ENCODE measurements at regions not wholly inside any gene's neighbourhood (a gene's known extent, or its start where the extent isn't known, plus 50 kb on each side); places are given as distances from the start of the nearest gene placed in this dataset.

GRCh38 chr6:168181316-168181715 lies 102.3 kb upstream of the FRMD1 start:
- no peak for ATAC-seq (ENCODE audit: low read depth in 2 of 2)
- H3K27ac ChIP-seq (ENCODE audit: insufficient read depth, low read length, poor library complexity, severe bottlenecking) = no peak overlapping the region
- Mint-ChIP-seq H3K27me3 (peaks cover 14% of the 10 kb centered on the region), H3K4me3 (no peak overlapping the region), H3K9me3 (no peaks in the 10 kb centered on the region), H3K36me3 (no peaks in the 10 kb centered on the region), H3K4me1 (no peaks in the 10 kb centered on the region), H3K27ac (no peak overlapping the region)
- H3K4me1 ChIP-seq (ENCODE audit: control insufficient read depth, insufficient read depth, low read length, poor library complexity, severe bottlenecking) = no peaks in the 10 kb centered on the region
- H3K9me3 ChIP-seq (ENCODE audit: control insufficient read depth in 2 of 2, low read length in 2 of 2) = no peaks in the 10 kb centered on the region
- H3K27me3 ChIP-seq (ENCODE audit: control insufficient read depth, insufficient read depth, low read length) = no peaks in the 10 kb centered on the region
- H3K36me3 ChIP-seq (ENCODE audit: control insufficient read depth, insufficient read depth, low read length) = no peaks in the 10 kb centered on the region
- DNase-seq = no peak
- H3K4me3 ChIP-seq (ENCODE audit: low read depth, low read length) = no peak overlapping the region

GRCh38 chr6:168180548-168181011 lies 101.6 kb upstream of the FRMD1 start:
- Histone ChIP-seq H3K27ac (ENCODE audit: insufficient read depth, low read length, poor library complexity, severe bottlenecking) (no peak overlapping the region), H3K36me3 (ENCODE audit: control insufficient read depth, insufficient read depth, low read length) (no peaks in the 10 kb centered on the region), H3K9me3 (ENCODE audit: control insufficient read depth in 2 of 2, low read length in 2 of 2) (no peaks in the 10 kb centered on the region), H3K4me3 (ENCODE audit: low read depth, low read length) (no peak overlapping the region), H3K27me3 (ENCODE audit: control insufficient read depth, insufficient read depth, low read length) (no peaks in the 10 kb centered on the region), H3K4me1 (ENCODE audit: control insufficient read depth, insufficient read depth, low read length, poor library complexity, severe bottlenecking) (no peaks in the 10 kb centered on the region)
- H3K36me3 Mint-ChIP-seq = no peaks in the 10 kb centered on the region
- no peak overlapping the region for H3K27ac Mint-ChIP-seq
- H3K27me3 Mint-ChIP-seq = peaks cover 14% of the 10 kb centered on the region
- no peaks in the 10 kb centered on the region for H3K4me1 Mint-ChIP-seq
- ATAC-seq (ENCODE audit: low read depth in 2 of 2) = no peak
- H3K4me3 Mint-ChIP-seq = no peak overlapping the region
- no peak for DNase-seq
- H3K9me3 Mint-ChIP-seq = no peaks in the 10 kb centered on the region

GRCh38 chr6:168179702-168180382 lies 100.8 kb upstream of the FRMD1 start:
- H3K27me3 Mint-ChIP-seq = peaks cover 14% of the 10 kb centered on the region
- no peak for DNase-seq
- H3K27ac Mint-ChIP-seq = no peak overlapping the region
- Histone ChIP-seq H3K27me3 (ENCODE audit: control insufficient read depth, insufficient read depth, low read length) (peaks cover 2% of the 10 kb centered on the region), H3K9me3 (ENCODE audit: control insufficient read depth in 2 of 2, low read length in 2 of 2) (no peaks in the 10 kb centered on the region), H3K27ac (ENCODE audit: insufficient read depth, low read length, poor library complexity, severe bottlenecking) (no peak overlapping the region), H3K4me3 (ENCODE audit: low read depth, low read length) (no peak overlapping the region), H3K36me3 (ENCODE audit: control insufficient read depth, insufficient read depth, low read length) (no peaks in the 10 kb centered on the region), H3K4me1 (ENCODE audit: control insufficient read depth, insufficient read depth, low read length, poor library complexity, severe bottlenecking) (no peaks in the 10 kb centered on the region)
- H3K4me3 Mint-ChIP-seq = no peak overlapping the region
- no peaks in the 10 kb centered on the region for H3K36me3 Mint-ChIP-seq
- H3K4me1 Mint-ChIP-seq = no peaks in the 10 kb centered on the region
- H3K9me3 Mint-ChIP-seq = no peaks in the 10 kb centered on the region
- ATAC-seq (ENCODE audit: low read depth in 2 of 2) = no peak

GRCh38 chr6:168179133-168179532 lies 100.1 kb upstream of the FRMD1 start:
- Mint-ChIP-seq H3K27me3 (peaks cover 14% of the 10 kb centered on the region), H3K9me3 (no peaks in the 10 kb centered on the region), H3K36me3 (no peaks in the 10 kb centered on the region), H3K4me3 (no peak overlapping the region), H3K27ac (no peak overlapping the region), H3K4me1 (no peaks in the 10 kb centered on the region)
- Histone ChIP-seq H3K9me3 (ENCODE audit: control insufficient read depth in 2 of 2, low read length in 2 of 2) (no peaks in the 10 kb centered on the region), H3K36me3 (ENCODE audit: control insufficient read depth, insufficient read depth, low read length) (no peaks in the 10 kb centered on the region), H3K4me3 (ENCODE audit: low read depth, low read length) (no peak overlapping the region), H3K4me1 (ENCODE audit: control insufficient read depth, insufficient read depth, low read length, poor library complexity, severe bottlenecking) (no peaks in the 10 kb centered on the region), H3K27ac (ENCODE audit: insufficient read depth, low read length, poor library complexity, severe bottlenecking) (no peak overlapping the region), H3K27me3 (ENCODE audit: control insufficient read depth, insufficient read depth, low read length) (peaks cover 5% of the 10 kb centered on the region)
- ATAC-seq (ENCODE audit: low read depth in 2 of 2) (no peak), DNase-seq (no peak)

- Histone ChIP-seq H3K36me3 (ENCODE audit: control insufficient read depth, insufficient read depth, low read length) (no peaks in the 10 kb centered on the region), H3K4me1 (ENCODE audit: control insufficient read depth, insufficient read depth, low read length, poor library complexity, severe bottlenecking) (no peaks in the 10 kb centered on the region), H3K27me3 (ENCODE audit: control insufficient read depth, insufficient read depth, low read length) (peaks cover 5% of the 10 kb centered on the region), H3K27ac (ENCODE audit: insufficient read depth, low read length, poor library complexity, severe bottlenecking) (no peak overlapping the region), H3K9me3 (ENCODE audit: control insufficient read depth in 2 of 2, low read length in 2 of 2) (no peaks in the 10 kb centered on the region), H3K4me3 (ENCODE audit: low read depth, low read length) (no peak overlapping the region)
- Mint-ChIP-seq H3K9me3 (peaks cover 0 to 2% (median 0%) of the 10 kb centered on the region in 7 donors), H3K4me1 (no peaks in the 10 kb centered on the region), H3K27ac (no peak overlapping the region), H3K27me3 (peaks cover 19% of the 10 kb centered on the region), H3K36me3 (no peaks in the 10 kb centered on the region), H3K4me3 (no peak overlapping the region)
- ATAC-seq (ENCODE audit: low read depth in 2 of 2) = no peak
- DNase-seq = no peak
Observed at GRCh38 chr6:168177103-168177891, 98.3 kb upstream of the FRMD1 start.

- Histone ChIP-seq H3K9me3 (ENCODE audit: control insufficient read depth in 2 of 2, low read length in 2 of 2) (no peaks in the 10 kb centered on the region), H3K27me3 (ENCODE audit: control insufficient read depth, insufficient read depth, low read length) (peaks cover 5% of the 10 kb centered on the region), H3K4me3 (ENCODE audit: low read depth, low read length) (no peak overlapping the region), H3K27ac (ENCODE audit: insufficient read depth, low read length, poor library complexity, severe bottlenecking) (no peak overlapping the region), H3K4me1 (ENCODE audit: control insufficient read depth, insufficient read depth, low read length, poor library complexity, severe bottlenecking) (no peaks in the 10 kb centered on the region), H3K36me3 (ENCODE audit: control insufficient read depth, insufficient read depth, low read length) (no peaks in the 10 kb centered on the region)
- Mint-ChIP-seq H3K9me3 (peaks cover 0 to 7% (median 3%) of the 10 kb centered on the region in 7 donors), H3K27me3 (peaks cover 7% of the 10 kb centered on the region), H3K27ac (no peak overlapping the region), H3K4me1 (peaks cover 0 to 2% (median 0%) of the 10 kb centered on the region in 4 donors), H3K36me3 (no peaks in the 10 kb centered on the region), H3K4me3 (no peak overlapping the region)
- DNase-seq = no peak
- no peak for ATAC-seq (ENCODE audit: low read depth in 2 of 2)
Observed at GRCh38 chr6:168171673-168172353, 92.8 kb upstream of the FRMD1 start.

- H3K4me3 Mint-ChIP-seq = no peak overlapping the region
- H3K36me3 Mint-ChIP-seq = no peaks in the 10 kb centered on the region
- H3K27me3 Mint-ChIP-seq = peaks cover 5% of the 10 kb centered on the region
- peaks cover 0 to 2% (median 0%) of the 10 kb centered on the region in 4 donors for H3K4me1 Mint-ChIP-seq
- Histone ChIP-seq H3K9me3 (ENCODE audit: control insufficient read depth in 2 of 2, low read length in 2 of 2) (no peaks in the 10 kb centered on the region), H3K27me3 (ENCODE audit: control insufficient read depth, insufficient read depth, low read length) (peaks cover 5% of the 10 kb centered on the region), H3K4me3 (ENCODE audit: low read depth, low read length) (no peak overlapping the region), H3K4me1 (ENCODE audit: control insufficient read depth, insufficient read depth, low read length, poor library complexity, severe bottlenecking) (no peaks in the 10 kb centered on the region), H3K27ac (ENCODE audit: insufficient read depth, low read length, poor library complexity, severe bottlenecking) (no peak overlapping the region), H3K36me3 (ENCODE audit: control insufficient read depth, insufficient read depth, low read length) (no peaks in the 10 kb centered on the region)
- DNase-seq (no peak), ATAC-seq (ENCODE audit: low read depth in 2 of 2) (no peak)
- H3K9me3 Mint-ChIP-seq = peaks cover 0 to 7% (median 3%) of the 10 kb centered on the region in 7 donors
- H3K27ac Mint-ChIP-seq = no peak overlapping the region
Observed at GRCh38 chr6:168170841-168171601, 92.0 kb upstream of the FRMD1 start.
